Spleen (tissue), 7 donors: ENCODE measurements at regions not wholly inside any gene's neighbourhood (a gene's known extent, or its start where the extent isn't known, plus 50 kb on each side); places are given as distances from the start of the nearest gene placed in this dataset.

Experiments
- POLR2A ChIP-seq, 3 donors: fragments of 450-650 bp; IDR thresholded peaks; one replicate each; pipeline ENCODE4 v1.5.1; 2017; ENCODE audit warnings: antibody characterized with exemption in 3 of 3, mild to moderate bottlenecking in 1 of 3
- TF ChIP-seq, protein P1 (sequence below), 11 experiments: fragments of 200-600 bp in 7 of 11; fragments of 450-650 bp in 4 of 11; sonication (generic) in 4 of 11; IDR thresholded peaks in 8 of 11; conservative IDR thresholded peaks in 3 of 11; 1 replicate in 7 of 11; 2 replicates in 4 of 11; pipeline versions ENCODE4 v1.4.0 to v1.8.0; 2016 to 2021; ENCODE audit warnings: antibody characterized with exemption in 11 of 11, inconsistent platforms in 4 of 11, mild to moderate bottlenecking in 1 of 11
- donor health status: DM: no; HTN: no; CAD: no; lungs with moderate emphysema.
- donor health status: DM: no; HTN: no; CAD: no.
- donor health status: DM: no; HTN: no; CAD: no.

DNA sequence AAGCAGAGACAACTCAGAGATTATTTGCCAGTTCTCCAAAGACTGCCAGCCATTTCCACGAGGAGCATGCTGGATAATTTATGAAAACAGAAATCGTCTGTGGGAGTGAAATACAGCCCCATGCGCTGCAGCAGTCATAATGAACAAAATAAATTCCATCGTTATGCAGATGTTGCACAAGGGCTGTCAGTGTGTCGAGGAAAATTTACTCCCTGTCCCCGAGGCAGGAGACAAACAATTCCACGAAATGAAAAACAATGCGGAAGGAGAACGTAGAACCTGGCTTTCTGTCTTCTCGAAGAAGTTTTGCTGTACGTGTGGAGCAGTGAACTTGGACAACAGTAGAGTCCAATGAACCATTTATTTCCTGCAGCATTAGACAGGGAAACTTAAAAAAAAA, 399.4 kb downstream of the CD83 start:
- no peak for TF ChIP-seq POLR2A (IDR thresholded peaks at IDR 0.05)
- TF ChIP-seq, protein P1, sequence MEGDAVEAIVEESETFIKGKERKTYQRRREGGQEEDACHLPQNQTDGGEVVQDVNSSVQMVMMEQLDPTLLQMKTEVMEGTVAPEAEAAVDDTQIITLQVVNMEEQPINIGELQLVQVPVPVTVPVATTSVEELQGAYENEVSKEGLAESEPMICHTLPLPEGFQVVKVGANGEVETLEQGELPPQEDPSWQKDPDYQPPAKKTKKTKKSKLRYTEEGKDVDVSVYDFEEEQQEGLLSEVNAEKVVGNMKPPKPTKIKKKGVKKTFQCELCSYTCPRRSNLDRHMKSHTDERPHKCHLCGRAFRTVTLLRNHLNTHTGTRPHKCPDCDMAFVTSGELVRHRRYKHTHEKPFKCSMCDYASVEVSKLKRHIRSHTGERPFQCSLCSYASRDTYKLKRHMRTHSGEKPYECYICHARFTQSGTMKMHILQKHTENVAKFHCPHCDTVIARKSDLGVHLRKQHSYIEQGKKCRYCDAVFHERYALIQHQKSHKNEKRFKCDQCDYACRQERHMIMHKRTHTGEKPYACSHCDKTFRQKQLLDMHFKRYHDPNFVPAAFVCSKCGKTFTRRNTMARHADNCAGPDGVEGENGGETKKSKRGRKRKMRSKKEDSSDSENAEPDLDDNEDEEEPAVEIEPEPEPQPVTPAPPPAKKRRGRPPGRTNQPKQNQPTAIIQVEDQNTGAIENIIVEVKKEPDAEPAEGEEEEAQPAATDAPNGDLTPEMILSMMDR (IDR thresholded peaks at IDR 0.05 in 8 of 11, conservative IDR thresholded peaks at IDR 0.05 in 3 of 11) = no peak
